Aorta (tissue), 5 donors: ENCODE measurements at regions not wholly inside any gene's neighbourhood (a gene's known extent, or its start where the extent isn't known, plus 50 kb on each side); places are given as distances from the start of the nearest gene placed in this dataset.

ENCODE experiments used
- ATAC-seq: fragments of 200-7000 bp; cut with Tn5 transposase; one replicate; pipeline ENCODE4 v1.9.1; 2022; ENCODE audit warnings: moderate library complexity; ENCODE audit not compliant: low FRiP score
- DNase-seq, 2 donors: peaks; one replicate each; pipeline ENCODE4 v3.0.0-alpha.2; 2020
- H3K27ac ChIP-seq, 2 donors: one replicate each; pipeline ENCODE4 v1.5.1; 2013; ENCODE audit warnings: low read length in 2 of 2, mild to moderate bottlenecking in 2 of 2, moderate library complexity in 2 of 2, control low read depth in 1 of 2, inconsistent platforms in 1 of 2, low read depth in 1 of 2
- H3K27me3 ChIP-seq, 2 donors: one replicate each; pipeline ENCODE4 v1.6.1; 2013; ENCODE audit warnings: control low read depth in 1 of 2, low read length in 1 of 2, mild to moderate bottlenecking in 1 of 2, moderate library complexity in 1 of 2; ENCODE audit not compliant: insufficient read depth in 2 of 2, control insufficient read depth in 1 of 2
- H3K36me3 ChIP-seq, 2 donors: one replicate each; pipeline ENCODE4 v1.6.1; 2013; ENCODE audit warnings: control low read depth in 1 of 2, low read length in 1 of 2, mild to moderate bottlenecking in 1 of 2; ENCODE audit not compliant: insufficient read depth in 2 of 2, control insufficient read depth in 1 of 2
- H3K4me1 ChIP-seq, 2 donors: one replicate each; pipeline ENCODE4 v1.6.1; 2013; ENCODE audit warnings: low read length in 2 of 2, control low read depth in 1 of 2, mild to moderate bottlenecking in 1 of 2, moderate library complexity in 1 of 2; ENCODE audit not compliant: insufficient read depth in 2 of 2, control insufficient read depth in 1 of 2
- H3K4me3 ChIP-seq, 2 donors: one replicate each; pipeline ENCODE4 v1.5.1; 2013; ENCODE audit warnings: low read length in 2 of 2, control low read depth in 1 of 2, mild to moderate bottlenecking in 1 of 2
- H3K9me3 ChIP-seq: one replicate; pipeline ENCODE4 v1.6.1; 2013; ENCODE audit warnings: mild to moderate bottlenecking, low read length; ENCODE audit not compliant: control insufficient read depth
- WGBS, 2 donors: extraction: QIAGEN DNeasy Blood & Tissue Kit; methylation state at CpG; one replicate each; pipeline ENCODE4 v1.1.7; 2013; 5-methylcytosine and 5-hydroxymethylcytosine counted together
- intact Hi-C, 2 donors: fragments of 100-400 bp; cut with DNase I; formaldehyde crosslinking; loops; one replicate each; pipeline versions ENCODE4 v1.14.2 to v1.15.0; 2022
- donor health status: healthy with polysubstance abuse.
- donor health status: Bipolar disorder and iron deficiency.
- donor health status: DM: no; HTN: no; CAD: no.
- donor health status: DM: no; HTN: no; CAD: no.
- donor health status: DM: yes; HTN: yes; CAD: no.

DNA sequence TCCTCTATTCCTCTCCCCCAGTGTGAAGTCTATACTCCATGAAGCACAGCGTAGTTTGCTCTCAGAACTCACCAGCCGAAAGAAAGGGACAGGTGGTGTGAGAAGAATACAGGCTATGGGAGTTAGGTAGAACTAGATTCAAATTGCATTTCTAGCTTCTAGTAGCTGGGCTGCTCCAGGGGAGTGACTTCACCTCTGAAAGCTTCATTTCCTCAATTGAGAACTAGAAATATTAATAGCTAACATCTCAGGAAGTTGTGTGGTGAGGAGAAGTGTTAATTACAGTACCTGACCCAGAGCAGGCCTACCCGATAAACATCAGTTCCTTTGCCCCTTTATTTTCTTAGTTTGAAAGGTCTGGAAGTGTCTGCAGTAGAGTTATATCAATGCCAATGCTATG is 484.7 kb upstream of the TENM4 start:
- Histone ChIP-seq H3K4me3 (no peak overlapping the region), H3K27me3 (no peaks in the 10 kb centered on the region), H3K9me3 (no peaks in the 10 kb centered on the region), H3K36me3 (no peaks in the 10 kb centered on the region), H3K4me1 (no peaks in the 10 kb centered on the region), H3K27ac (no peak overlapping the region)
- no peak for DNase-seq
- no peak for ATAC-seq
- 88 to 90% methylated on average over 3 of the region's 3 CpGs for WGBS, 2 donors
- intact Hi-C loops = no loop called here

DNA sequence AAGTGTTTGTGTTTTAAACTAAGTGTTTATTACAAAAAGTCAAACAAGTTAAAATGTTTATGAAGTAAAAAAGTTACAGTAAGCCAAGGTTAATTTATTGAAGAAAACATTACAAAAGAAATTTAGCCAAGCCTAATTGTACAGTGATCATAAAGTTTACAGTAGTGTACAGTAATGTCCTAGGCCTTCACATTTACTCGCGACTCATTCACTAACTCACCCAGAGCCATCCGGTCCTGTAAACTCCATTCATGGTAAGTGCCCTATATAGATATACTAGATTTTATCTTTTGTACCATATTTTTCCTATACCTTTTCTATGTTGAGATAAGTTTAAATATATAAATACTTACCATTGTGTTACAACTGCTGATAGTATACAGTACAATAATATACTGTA is 481.8 kb upstream of the TENM4 start:
- intact Hi-C loops = no loop called here
- no peak for ATAC-seq
- WGBS, 2 donors = 94% methylated on average over 3 of the region's 3 CpGs

DNA sequence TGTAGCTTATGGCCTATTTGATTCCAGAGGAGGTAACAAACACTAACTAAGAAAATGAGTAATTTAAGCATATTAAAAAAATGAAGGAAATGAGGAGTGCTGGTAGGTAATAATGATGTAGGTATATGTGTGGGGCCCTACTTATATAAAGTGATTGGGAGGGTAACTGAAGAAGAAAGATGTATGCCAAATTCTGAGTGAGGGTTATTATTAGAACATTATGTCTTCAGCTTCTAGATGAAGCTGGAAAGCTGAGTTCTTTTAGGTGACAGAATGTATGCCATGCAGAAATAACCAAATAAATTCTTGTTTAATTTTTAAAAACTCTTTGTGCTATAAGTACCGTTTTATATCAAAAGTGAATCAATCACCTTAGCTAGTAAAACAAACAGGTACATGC is 479.6 kb upstream of the TENM4 start:
- ATAC-seq (no peak), DNase-seq (no peak)
- H3K9me3 ChIP-seq = no peaks in the 10 kb centered on the region
- no peaks in the 10 kb centered on the region for H3K4me1 ChIP-seq
- no peak overlapping the region for H3K4me3 ChIP-seq
- no peaks in the 10 kb centered on the region for H3K27me3 ChIP-seq
- no peak overlapping the region for H3K27ac ChIP-seq
- WGBS, 2 donors = 50 to 51% methylated on average over 1 of the region's 1 CpG
- H3K36me3 ChIP-seq = no peaks in the 10 kb centered on the region
- intact Hi-C loops = no loop called here

More for the DNA sequence above, 481.8 kb upstream of the TENM4 start:
- DNase-seq = no peak
- Histone ChIP-seq H3K36me3 (no peaks in the 10 kb centered on the region), H3K27me3 (no peaks in the 10 kb centered on the region), H3K9me3 (no peaks in the 10 kb centered on the region), H3K4me3 (no peak overlapping the region), H3K4me1 (no peaks in the 10 kb centered on the region), H3K27ac (no peak overlapping the region)

DNA sequence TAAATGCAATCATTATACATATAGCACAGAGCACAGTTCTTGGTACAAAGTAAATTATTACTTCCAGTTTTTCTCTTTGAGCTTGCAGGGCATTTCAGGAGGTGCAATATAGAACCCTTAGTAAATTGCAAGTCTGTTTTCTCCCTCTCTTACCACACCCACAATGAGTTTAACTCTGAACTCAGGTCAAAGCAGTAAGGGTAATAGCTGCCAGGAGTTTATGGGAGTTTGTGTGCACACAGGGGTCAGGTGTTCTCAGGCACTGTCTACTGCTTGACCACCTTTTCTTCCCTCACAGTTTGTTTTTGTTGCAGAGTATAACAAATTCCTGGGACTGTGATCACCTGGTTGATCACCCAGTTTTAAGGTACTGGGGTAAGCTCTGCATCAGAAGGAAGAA is 478.5 kb upstream of the TENM4 start:
- Histone ChIP-seq H3K4me3 (no peak overlapping the region), H3K36me3 (no peaks in the 10 kb centered on the region), H3K27ac (no peak overlapping the region), H3K27me3 (no peaks in the 10 kb centered on the region), H3K4me1 (no peaks in the 10 kb centered on the region), H3K9me3 (no peaks in the 10 kb centered on the region)
- intact Hi-C loops = no loop called here
- DNase-seq = no peak
- no peak for ATAC-seq

DNA sequence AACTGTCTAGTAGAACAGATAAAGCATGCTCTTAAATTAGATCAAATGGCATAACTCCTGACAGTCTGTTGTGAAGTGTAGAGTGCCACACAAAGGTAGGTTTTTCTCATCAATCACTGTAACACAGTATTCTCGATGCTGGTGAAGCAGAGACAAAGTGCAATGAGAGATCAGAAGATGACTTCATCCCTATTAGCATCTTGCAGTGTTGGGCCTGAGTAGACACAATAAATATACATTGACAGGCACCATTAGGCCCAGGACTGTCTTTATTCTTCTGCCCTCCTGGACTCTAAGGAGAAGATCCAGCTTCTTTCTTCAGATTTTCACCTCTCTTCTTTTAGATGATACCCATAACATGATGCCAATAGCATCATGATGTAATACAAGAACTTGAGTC is 478.0 kb upstream of the TENM4 start:
- Histone ChIP-seq H3K27me3 (no peaks in the 10 kb centered on the region), H3K9me3 (no peaks in the 10 kb centered on the region), H3K4me1 (no peaks in the 10 kb centered on the region), H3K4me3 (no peak overlapping the region), H3K27ac (no peak overlapping the region), H3K36me3 (no peaks in the 10 kb centered on the region)
- intact Hi-C loops = no loop called here
- ATAC-seq (no peak), DNase-seq (no peak)
- WGBS, 2 donors = 77 to 86% methylated on average over 1 of the region's 1 CpG

DNA sequence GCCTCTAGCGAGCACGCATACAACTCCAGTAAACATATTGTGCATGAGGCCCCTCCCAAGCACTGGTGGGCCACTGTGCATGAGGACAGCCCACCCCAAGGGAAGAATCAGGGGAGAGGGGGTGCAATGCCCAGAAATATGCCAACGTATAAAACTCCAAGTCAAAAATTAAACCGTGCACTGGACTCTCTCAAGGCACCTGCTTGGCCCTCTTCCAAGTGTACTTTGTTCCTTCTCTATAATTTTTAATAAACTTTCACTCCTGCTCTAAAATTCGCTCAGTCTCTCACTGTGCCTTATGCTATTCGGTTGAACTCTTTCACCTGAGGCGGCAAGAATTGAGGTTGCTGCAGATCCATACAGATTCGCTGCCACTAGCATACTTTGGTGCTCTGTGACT is 465.3 kb upstream of the TENM4 start:
- H3K4me1 ChIP-seq = no peaks in the 10 kb centered on the region
- 85 to 86% methylated on average over 8 of the region's 8 CpGs for WGBS, 2 donors
- no peak overlapping the region for H3K27ac ChIP-seq
- no peaks in the 10 kb centered on the region for H3K27me3 ChIP-seq
- H3K9me3 ChIP-seq = peaks cover 3% of the 10 kb centered on the region
- H3K36me3 ChIP-seq = no peaks in the 10 kb centered on the region
- intact Hi-C loops = no loop called here
- ATAC-seq = no peak
- H3K4me3 ChIP-seq = no peak overlapping the region
- DNase-seq = no peak

DNA sequence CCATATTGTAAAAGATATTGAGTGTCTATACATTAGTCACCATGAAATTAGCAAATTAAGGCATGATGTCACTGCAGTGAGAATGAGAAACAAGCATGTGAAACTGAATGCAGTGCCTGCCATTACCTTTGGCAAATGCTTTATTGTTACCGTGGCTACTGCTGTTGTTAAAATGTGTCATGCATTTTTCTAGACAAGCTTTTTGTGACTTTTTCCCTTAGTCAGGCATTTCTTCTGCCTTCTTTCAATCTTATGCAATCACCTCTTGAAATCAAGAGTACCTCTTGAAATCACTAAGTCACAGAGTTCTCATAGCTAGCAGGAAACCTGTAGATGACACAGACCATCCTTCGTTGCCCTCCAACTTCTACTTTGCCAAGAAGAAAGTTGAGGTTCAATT is 461.7 kb upstream of the TENM4 start:
- no peaks in the 10 kb centered on the region for H3K9me3 ChIP-seq
- no peak overlapping the region for H3K4me3 ChIP-seq
- DNase-seq (no peak), ATAC-seq (no peak)
- no peaks in the 10 kb centered on the region for H3K36me3 ChIP-seq
- 52 to 63% methylated on average over 2 of the region's 2 CpGs for WGBS, 2 donors
- no peaks in the 10 kb centered on the region for H3K27me3 ChIP-seq
- intact Hi-C loops = no loop called here
- no peak overlapping the region for H3K27ac ChIP-seq
- H3K4me1 ChIP-seq = no peaks in the 10 kb centered on the region

DNA sequence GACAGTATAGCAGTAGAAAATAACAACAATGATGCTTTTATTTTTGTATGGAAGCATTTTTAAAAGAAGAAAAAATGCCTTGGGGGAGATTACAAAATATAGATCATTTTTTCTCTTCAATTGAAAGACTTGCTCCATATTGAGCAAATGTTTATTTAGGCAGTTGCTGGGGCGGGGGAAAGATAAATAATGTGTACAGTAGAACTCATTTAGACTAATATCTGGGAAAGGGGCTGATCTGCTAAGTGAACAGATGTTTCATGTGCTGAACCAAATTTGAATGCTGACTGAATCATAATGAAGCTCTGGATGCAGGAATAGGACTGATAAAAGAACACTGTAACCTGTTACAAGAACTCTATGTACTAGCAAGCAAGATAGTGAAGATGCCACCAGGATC is 457.1 kb upstream of the TENM4 start:
- Histone ChIP-seq H3K36me3 (no peaks in the 10 kb centered on the region), H3K9me3 (no peaks in the 10 kb centered on the region), H3K4me3 (no peak overlapping the region), H3K27ac (no peak overlapping the region), H3K4me1 (no peaks in the 10 kb centered on the region), H3K27me3 (no peaks in the 10 kb centered on the region)
- 68% methylated on average over 1 of the region's 1 CpG for WGBS, 2 donors
- ATAC-seq (no peak), DNase-seq (no peak)
- intact Hi-C loops = no loop called here

DNA sequence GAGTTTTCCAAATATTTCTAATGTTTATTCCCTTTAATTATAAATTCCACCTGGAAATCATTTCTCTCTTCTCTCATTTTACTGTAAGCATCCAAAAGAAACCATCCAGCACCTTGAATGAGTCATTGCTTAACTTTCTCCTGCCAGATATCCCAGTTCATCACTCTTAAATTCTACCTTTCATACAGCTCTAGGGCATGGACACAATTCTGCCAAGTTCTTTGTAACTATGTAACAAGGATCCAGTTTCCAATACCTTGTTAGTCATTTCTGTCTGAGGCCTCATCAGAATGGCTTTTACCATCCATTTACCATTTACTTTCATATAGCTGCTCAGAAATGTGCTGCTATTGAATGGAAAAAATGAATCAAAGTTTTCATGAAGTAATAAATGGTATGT is 455.4 kb upstream of the TENM4 start:
- DNase-seq = no peak
- no peak overlapping the region for H3K27ac ChIP-seq
- H3K9me3 ChIP-seq = no peaks in the 10 kb centered on the region
- no peaks in the 10 kb centered on the region for H3K4me1 ChIP-seq
- no peaks in the 10 kb centered on the region for H3K27me3 ChIP-seq
- intact Hi-C loops = no loop called here
- no peak for ATAC-seq
- H3K36me3 ChIP-seq = no peaks in the 10 kb centered on the region
- no peak overlapping the region for H3K4me3 ChIP-seq

DNA sequence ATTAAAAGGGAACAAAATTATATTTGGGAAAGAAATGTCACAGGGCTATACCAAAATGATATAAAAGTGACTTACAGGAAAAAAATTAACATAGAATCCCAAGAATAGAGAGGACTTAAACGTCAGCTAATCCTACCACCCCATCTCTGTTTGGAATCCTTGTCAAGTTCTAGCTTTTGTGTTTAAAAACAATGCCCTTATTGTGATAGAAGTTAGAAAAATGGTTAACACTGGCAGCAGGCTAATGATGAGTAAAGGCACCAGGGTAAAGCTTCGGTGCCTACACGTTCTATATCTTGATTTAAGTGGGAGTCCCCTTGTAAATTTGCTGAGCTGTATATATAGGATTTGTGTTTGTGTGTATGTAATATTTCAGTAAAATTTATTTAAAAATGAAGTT is 453.3 kb upstream of the TENM4 start:
- no peaks in the 10 kb centered on the region for H3K9me3 ChIP-seq
- intact Hi-C loops = no loop called here
- H3K4me1 ChIP-seq = no peaks in the 10 kb centered on the region
- H3K4me3 ChIP-seq = no peak overlapping the region
- WGBS, 2 donors = 86 to 87% methylated on average over 3 of the region's 3 CpGs
- DNase-seq (no peak), ATAC-seq (no peak)
- H3K36me3 ChIP-seq = no peaks in the 10 kb centered on the region
- H3K27ac ChIP-seq = no peak overlapping the region
- H3K27me3 ChIP-seq = no peaks in the 10 kb centered on the region
